Neuronal stem cell (in vitro differentiated cells): ENCODE measurements at regions not wholly inside any gene's neighbourhood (a gene's known extent, or its start where the extent isn't known, plus 50 kb on each side); places are given as distances from the start of the nearest gene placed in this dataset.

Source experiments
- DNase-seq: peaks from one replicate; pipeline ENCODE4 v3.0.0-alpha.2; 2013; ENCODE audit warnings: low spot score
- H2AFZ ChIP-seq: one replicate; pipeline ENCODE4 v1.6.1; 2013; ENCODE audit warnings: mild to moderate bottlenecking, low read length, inconsistent platforms
- H2AK5ac ChIP-seq: 2 replicates; pipeline ENCODE4 v1.6.1; 2013; ENCODE audit warnings: low read depth, mild to moderate bottlenecking, inconsistent platforms, low read length, moderate library complexity, mixed read lengths
- H2BK120ac ChIP-seq: 2 replicates; pipeline ENCODE4 v1.6.1; 2013; ENCODE audit warnings: low read depth, mild to moderate bottlenecking, inconsistent platforms, low read length, moderate library complexity, mixed read lengths
- H2BK12ac ChIP-seq: one replicate; pipeline ENCODE4 v1.6.1; 2013; ENCODE audit warnings: low read length, inconsistent platforms
- H2BK15ac ChIP-seq: 2 replicates; pipeline ENCODE4 v1.6.1; 2013; ENCODE audit warnings: mild to moderate bottlenecking, low read length, inconsistent platforms, mixed read lengths
- H2BK5ac ChIP-seq: one replicate; pipeline ENCODE4 v1.6.1; 2013; ENCODE audit warnings: inconsistent platforms, mild to moderate bottlenecking, low read length, moderate library complexity
- H3K14ac ChIP-seq: one replicate; pipeline ENCODE4 v1.6.1; 2013; ENCODE audit warnings: low read length, inconsistent platforms
- H3K18ac ChIP-seq: 2 replicates; pipeline ENCODE4 v1.6.1; 2013; ENCODE audit warnings: low read length, inconsistent platforms
- H3K23ac ChIP-seq: 2 replicates; pipeline ENCODE4 v1.6.1; 2013; ENCODE audit warnings: low read depth, mild to moderate bottlenecking, mixed read lengths, low read length, inconsistent platforms; ENCODE audit not compliant: poor library complexity
- H3K27ac ChIP-seq: replicated peaks from 3 replicates; pipeline ENCODE4 v1.5.1; 2013; ENCODE audit warnings: low read length, inconsistent platforms
- H3K27me3 ChIP-seq, 3 experiments: 2 replicates each; pipeline ENCODE4 v1.6.1; 2013; ENCODE audit warnings: low read length in 3 of 3, mild to moderate bottlenecking in 2 of 3, inconsistent platforms in 1 of 3, low read depth in 1 of 3, mixed read lengths in 1 of 3, moderate library complexity in 1 of 3; ENCODE audit not compliant: control insufficient read depth in 3 of 3, insufficient read depth in 3 of 3
- H3K36me3 ChIP-seq, 2 donors: replicated peaks in 1 of 2; 2 replicates each; pipeline ENCODE4 v1.6.1; 2013; ENCODE audit warnings: low read length in 2 of 2; ENCODE audit not compliant: control insufficient read depth in 2 of 2, insufficient read depth in 2 of 2
- H3K4ac ChIP-seq: 2 replicates; pipeline ENCODE4 v1.6.1; 2013; ENCODE audit warnings: inconsistent platforms, mild to moderate bottlenecking, low read length, moderate library complexity
- H3K4me1 ChIP-seq, 2 donors: 1 replicate in 1 of 2; 2 replicates in 1 of 2; pipeline ENCODE4 v1.6.1; 2013; ENCODE audit warnings: low read length in 2 of 2, low read depth in 1 of 2; ENCODE audit not compliant: control insufficient read depth in 2 of 2, insufficient read depth in 1 of 2
- H3K4me2 ChIP-seq: one replicate; pipeline ENCODE4 v1.6.1; 2013; ENCODE audit warnings: mild to moderate bottlenecking, low read length, inconsistent platforms; ENCODE audit not compliant: insufficient read depth, poor library complexity, severe bottlenecking
- H3K4me3 ChIP-seq, 2 donors: 2 replicates each; pipeline ENCODE4 v1.5.1; 2013; ENCODE audit warnings: low read length in 2 of 2, mild to moderate bottlenecking in 2 of 2, inconsistent platforms in 1 of 2, moderate library complexity in 1 of 2
- H3K79me1 ChIP-seq: one replicate; pipeline ENCODE4 v1.6.1; 2013; ENCODE audit warnings: low read depth, mild to moderate bottlenecking, inconsistent platforms, low read length, moderate library complexity
- H3K9ac ChIP-seq: one replicate; pipeline ENCODE4 v1.6.1; 2013; ENCODE audit warnings: mild to moderate bottlenecking, low read depth, low read length, inconsistent platforms; ENCODE audit not compliant: poor library complexity
- H3K9me3 ChIP-seq, 2 donors: replicated peaks in 1 of 2; 2 replicates each; pipeline versions ENCODE3 to v1.6.1; 2013; ENCODE audit warnings: low read length in 2 of 2, mild to moderate bottlenecking in 2 of 2, inconsistent platforms in 1 of 2, low read depth in 1 of 2, mixed read lengths in 1 of 2, moderate library complexity in 1 of 2; ENCODE audit not compliant: control insufficient read depth in 2 of 2, insufficient read depth in 1 of 2
- H4K8ac ChIP-seq: one replicate; pipeline ENCODE4 v1.6.1; 2013; ENCODE audit warnings: low read depth, mild to moderate bottlenecking, inconsistent platforms, low read length, moderate library complexity
- H4K91ac ChIP-seq: one replicate; pipeline ENCODE4 v1.6.1; 2013; ENCODE audit warnings: low read length, low read depth, mild to moderate bottlenecking, inconsistent platforms; ENCODE audit not compliant: poor library complexity
- WGBS, 2 donors: extraction: QIAGEN DNeasy Blood & Tissue Kit; methylation state at CpG; one replicate each; pipeline ENCODE4 v1.1.7; 2013; ENCODE audit warnings: missing lambda C conversion rate in 2 of 2, mixed read lengths in 1 of 2; ENCODE audit not compliant: insufficient read length in 2 of 2, insufficient replicate concordance in 1 of 2; ENCODE audit errors: extremely low coverage in 2 of 2; 5-methylcytosine and 5-hydroxymethylcytosine counted together

DNA sequence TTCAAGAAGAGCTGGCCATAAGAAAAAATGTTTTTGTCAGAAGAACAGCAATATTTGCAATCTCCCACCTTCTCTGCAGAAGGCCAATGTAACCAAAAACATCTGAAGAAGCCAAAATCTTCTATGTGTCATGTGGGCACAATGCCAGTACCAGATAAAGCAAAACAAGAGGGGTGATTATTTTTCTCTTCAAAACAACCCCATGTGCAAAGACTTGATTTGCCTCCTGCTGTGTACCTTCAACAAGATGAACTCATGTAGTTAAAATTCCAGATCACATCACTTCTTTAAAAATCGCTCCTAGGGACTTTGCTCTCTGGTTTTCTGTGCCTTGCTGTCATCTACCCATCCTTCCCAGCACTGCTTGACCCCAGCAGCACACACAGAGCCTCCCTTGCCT, 134.0 kb upstream of the MAP3K1 start:
- Histone ChIP-seq H3K23ac (no peak overlapping the region), H3K27me3 (no peaks in the 10 kb centered on the region), H2AK5ac (no peak overlapping the region), H4K91ac (no peak overlapping the region), H3K4ac (no peak overlapping the region), H3K9me3 (no peaks in the 10 kb centered on the region), H3K18ac (no peak overlapping the region), H3K4me2 (no peak overlapping the region), H2BK120ac (no peak overlapping the region), H2AFZ (no peak overlapping the region), H2BK5ac (no peak overlapping the region), H3K79me1 (no peaks in the 10 kb centered on the region), H4K8ac (no peak overlapping the region), H3K4me3 (no peak overlapping the region), H2BK12ac (no peak overlapping the region), H2BK15ac (no peak overlapping the region), H3K14ac (no peak overlapping the region), H3K9ac (no peak overlapping the region), H3K27ac (no peak overlapping the region), H3K4me1 (peaks cover 0 to 2% of the 10 kb centered on the region in 2 donors), H3K36me3 (peaks cover 0 to 2% of the 10 kb centered on the region in 2 donors)
- DNase-seq = no peak
- WGBS, 2 donors = no CpG with 5 or more reads among the region's 1 CpG

DNA sequence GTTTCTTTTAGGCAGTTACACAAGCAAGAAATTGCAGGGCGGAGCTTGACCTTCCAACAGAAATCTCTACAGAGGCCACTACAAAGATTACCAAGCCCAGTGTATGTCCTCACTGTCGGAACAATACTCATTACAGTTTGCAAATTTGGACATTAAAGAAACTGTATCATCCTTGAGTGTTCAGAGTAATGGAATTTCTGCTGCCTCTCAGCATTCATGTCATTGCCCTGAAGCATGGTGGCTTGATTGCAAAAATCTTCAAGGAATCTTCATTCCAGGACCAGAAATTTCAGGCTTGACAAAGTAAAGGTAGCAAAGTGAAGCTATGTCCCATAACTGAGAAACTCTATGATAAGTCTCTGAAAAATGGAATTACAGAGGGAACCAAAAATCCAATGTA, 134.6 kb upstream of the MAP3K1 start:
- no peak overlapping the region for H4K8ac ChIP-seq
- no peak overlapping the region for H4K91ac ChIP-seq
- no peak overlapping the region for H2BK5ac ChIP-seq
- no peak overlapping the region for H2BK12ac ChIP-seq
- H3K27ac ChIP-seq = no peak overlapping the region
- no peak overlapping the region for H3K4ac ChIP-seq
- H3K4me3 ChIP-seq = no peak overlapping the region
- H3K27me3 ChIP-seq = no peaks in the 10 kb centered on the region
- H2AFZ ChIP-seq = no peak overlapping the region
- H3K23ac ChIP-seq = no peak overlapping the region
- no CpG with 5 or more reads among the region's 2 CpGs for WGBS, 2 donors
- H2AK5ac ChIP-seq = no peak overlapping the region
- no peak overlapping the region for H3K9ac ChIP-seq
- no peaks in the 10 kb centered on the region for H3K9me3 ChIP-seq
- no peak overlapping the region for H3K14ac ChIP-seq
- H3K4me2 ChIP-seq = no peak overlapping the region
- peaks cover 0 to 2% of the 10 kb centered on the region in 2 donors for H3K4me1 ChIP-seq
- H3K36me3 ChIP-seq = peaks cover 0 to 2% of the 10 kb centered on the region in 2 donors
- no peak for DNase-seq
- no peak overlapping the region for H2BK15ac ChIP-seq
- no peak overlapping the region for H3K18ac ChIP-seq
- H2BK120ac ChIP-seq = no peak overlapping the region
- no peaks in the 10 kb centered on the region for H3K79me1 ChIP-seq

GRCh38 chr5:56677690-56678305, 137.6 kb upstream of the MAP3K1 start:
- H2BK5ac ChIP-seq = no peak overlapping the region
- no peak overlapping the region for H3K14ac ChIP-seq
- DNase-seq = no peak

DNA sequence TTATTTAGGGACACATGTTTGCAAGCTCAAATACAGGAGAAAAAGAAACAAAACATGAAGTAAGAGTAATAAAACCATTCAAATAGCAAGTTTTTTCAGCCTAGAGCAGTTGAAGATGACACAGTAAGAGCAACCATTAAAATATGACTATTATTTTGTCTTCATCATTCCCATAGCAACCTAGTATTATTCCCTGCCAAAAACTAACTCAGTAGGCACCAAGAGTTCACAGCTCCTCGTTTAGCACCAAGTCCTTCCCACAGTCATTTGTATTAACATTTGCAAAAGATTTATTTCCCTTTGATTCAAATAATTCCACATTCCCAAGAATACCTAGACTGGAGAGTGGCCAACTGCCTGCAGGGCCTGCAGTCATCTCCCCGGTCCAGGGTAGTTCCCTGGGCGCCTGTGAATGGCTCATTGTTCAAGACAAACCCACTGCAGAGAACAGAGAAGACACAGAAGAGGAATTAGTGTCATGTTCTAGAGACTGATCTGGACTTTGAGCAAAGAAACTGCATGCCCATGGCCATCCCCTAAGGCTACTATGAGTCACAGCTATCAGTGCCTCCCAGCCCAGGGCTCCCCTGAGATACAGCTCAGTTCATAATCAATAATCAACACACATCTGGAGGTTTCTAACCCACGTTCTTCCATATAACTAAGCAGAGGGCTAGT, 139.1 kb upstream of the MAP3K1 start:
- no peak overlapping the region for H4K8ac ChIP-seq
- H3K36me3 ChIP-seq = peaks cover 0 to 2% of the 10 kb centered on the region in 2 donors
- no peak overlapping the region for H3K4me2 ChIP-seq
- H2BK120ac ChIP-seq = no peak overlapping the region
- H3K23ac ChIP-seq = no peak overlapping the region
- H2BK5ac ChIP-seq = no peak overlapping the region
- no peaks in the 10 kb centered on the region for H3K27me3 ChIP-seq
- no CpG with 5 or more reads among the region's 4 CpGs for WGBS, 2 donors
- H3K9me3 ChIP-seq = no peaks in the 10 kb centered on the region
- H3K27ac ChIP-seq = no peak overlapping the region
- H3K79me1 ChIP-seq = no peaks in the 10 kb centered on the region
- H3K18ac ChIP-seq = no peak overlapping the region
- no peak overlapping the region for H2AFZ ChIP-seq
- no peak overlapping the region for H4K91ac ChIP-seq
- H3K4me3 ChIP-seq = no peak overlapping the region
- H3K14ac ChIP-seq = no peak overlapping the region
- no peak overlapping the region for H3K9ac ChIP-seq
- H3K4me1 ChIP-seq = no peaks in the 10 kb centered on the region
- H2BK12ac ChIP-seq = no peak overlapping the region
- H2AK5ac ChIP-seq = no peak overlapping the region
- DNase-seq = no peak
- no peak overlapping the region for H3K4ac ChIP-seq
- H2BK15ac ChIP-seq = no peak overlapping the region

More at GRCh38 chr5:56677690-56678305, 137.6 kb upstream of the MAP3K1 start:
- Histone ChIP-seq H4K91ac (no peak overlapping the region), H3K36me3 (peaks cover 0 to 2% of the 10 kb centered on the region in 2 donors), H3K79me1 (no peaks in the 10 kb centered on the region), H2BK120ac (no peak overlapping the region), H3K4me2 (no peak overlapping the region), H3K27ac (no peak overlapping the region), H2AFZ (no peak overlapping the region), H3K23ac (no peak overlapping the region), H3K9me3 (no peaks in the 10 kb centered on the region), H3K4ac (no peak overlapping the region), H3K27me3 (no peaks in the 10 kb centered on the region), H3K18ac (no peak overlapping the region), H3K9ac (no peak overlapping the region), H2BK12ac (no peak overlapping the region), H3K4me3 (no peak overlapping the region), H4K8ac (no peak overlapping the region), H2AK5ac (no peak overlapping the region), H2BK15ac (no peak overlapping the region), H3K4me1 (no peaks in the 10 kb centered on the region)
- no CpG with 5 or more reads among the region's 2 CpGs for WGBS, 2 donors
